GM21723 (cell line): ENCODE measurements at regions not wholly inside any gene's neighbourhood (a gene's known extent, or its start where the extent isn't known, plus 50 kb on each side); places are given as distances from the start of the nearest gene placed in this dataset.
"Not testable (repeated sequence)": the region's sequence is repeated elsewhere in the genome, so short reads cannot be mapped to it uniquely, and the experiment has no call there.

Experiments used
- ATAC-seq: cut with Tn5 transposase; IDR thresholded peaks from one replicate; pipeline ENCODE4 v1.9.1; 2021; ENCODE audit warnings: mild to moderate bottlenecking, moderate library complexity; ENCODE audit not compliant: unreplicated experiment

DNA sequence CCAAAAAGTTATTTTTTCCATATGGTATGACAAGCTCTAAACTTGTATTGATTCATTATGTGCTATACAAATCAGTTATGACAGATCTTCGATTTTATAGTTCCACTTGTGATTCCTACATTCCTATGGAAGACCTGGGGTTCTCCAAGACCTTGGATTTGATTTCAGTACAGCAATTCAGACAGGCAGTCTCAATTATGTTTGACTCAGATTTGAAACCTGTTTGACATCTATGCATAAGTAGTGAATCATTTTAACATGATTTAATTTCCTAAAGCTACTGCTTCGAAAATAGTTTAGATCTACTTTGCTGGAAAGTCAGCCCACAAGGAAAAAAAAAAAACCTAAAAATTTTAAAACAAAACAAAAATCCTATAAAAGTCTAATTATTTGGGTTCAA lies 820.4 kb downstream of the LUZP2 start:
- ATAC-seq: no peak

DNA sequence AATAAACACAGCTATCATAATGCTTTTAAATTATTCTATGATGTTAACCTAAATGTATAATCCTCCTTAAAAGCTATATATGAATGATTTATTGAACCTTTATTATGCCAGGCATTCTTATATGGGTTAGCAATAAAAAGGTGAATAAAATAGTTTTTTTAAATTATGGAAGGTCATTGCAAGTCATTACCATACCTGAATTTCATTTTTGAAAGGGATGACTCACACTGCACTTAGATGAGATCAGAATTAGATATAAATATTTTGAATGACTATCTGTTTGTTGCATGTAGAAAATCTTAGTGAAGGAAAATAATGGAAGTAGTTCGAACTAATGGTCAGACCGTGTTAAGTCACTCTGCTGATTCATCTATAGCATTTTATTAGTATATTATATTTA lies 822.3 kb downstream of the LUZP2 start:
- ATAC-seq: no peak

DNA sequence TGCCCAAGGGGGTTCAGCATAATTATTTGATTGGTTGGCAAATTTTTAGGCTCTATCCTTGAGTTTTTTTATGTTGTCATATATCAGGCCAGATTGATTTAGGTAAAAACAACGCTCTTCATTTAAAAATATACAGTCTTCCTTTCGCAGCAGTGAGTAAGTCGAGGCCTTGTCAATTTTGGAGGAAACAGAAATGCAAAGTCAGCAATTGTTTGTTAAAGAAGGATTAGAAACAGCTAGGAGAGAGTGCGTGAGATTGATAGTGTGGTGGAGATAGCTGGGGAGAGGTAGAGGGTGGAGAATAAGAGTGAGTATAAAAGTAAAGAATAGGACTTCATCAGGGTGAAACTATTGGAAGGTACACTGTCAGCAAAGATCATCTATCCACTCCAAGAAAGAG lies 830.8 kb downstream of the LUZP2 start:
- no peak for ATAC-seq

DNA sequence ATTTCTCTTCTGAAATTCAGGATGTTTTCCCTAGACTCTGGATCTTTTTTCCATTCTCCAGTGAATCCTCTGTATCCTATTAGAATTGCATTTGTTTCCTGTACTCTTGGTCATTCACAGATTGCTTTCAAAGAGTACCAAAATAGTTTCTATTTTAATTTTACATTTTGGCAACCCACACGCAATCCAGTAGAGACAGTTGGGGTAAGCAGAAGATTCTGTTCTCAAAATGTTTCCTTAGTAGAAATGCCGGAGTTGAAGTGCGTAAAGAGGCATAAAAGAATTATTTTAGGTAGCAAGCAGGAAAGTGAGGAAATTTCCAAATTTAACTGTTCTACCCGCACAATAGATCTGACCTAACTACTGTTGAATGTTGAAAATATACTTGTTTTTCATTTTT lies 842.4 kb downstream of the LUZP2 start:
- no peak for ATAC-seq

DNA sequence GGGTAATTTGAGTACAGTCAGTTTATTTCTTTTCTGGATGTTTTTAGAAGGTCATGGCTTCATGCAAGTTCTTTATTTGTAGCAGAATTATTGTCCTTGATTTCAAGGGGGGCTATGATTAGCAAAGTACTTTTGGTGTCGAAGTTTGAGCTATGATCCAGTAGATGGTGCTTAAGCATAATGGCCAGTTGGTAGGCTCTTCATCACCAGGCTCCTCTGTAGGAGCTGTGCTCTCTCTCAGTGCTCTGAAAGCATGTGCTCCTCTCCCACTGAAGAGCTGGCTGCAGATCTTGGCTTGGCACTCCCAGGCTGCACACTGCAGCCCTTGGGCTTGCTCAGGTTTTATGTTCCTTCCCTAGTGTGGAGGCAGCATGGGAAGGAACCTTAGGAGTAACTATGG lies 852.7 kb downstream of the LUZP2 start:
- no peak for ATAC-seq

DNA sequence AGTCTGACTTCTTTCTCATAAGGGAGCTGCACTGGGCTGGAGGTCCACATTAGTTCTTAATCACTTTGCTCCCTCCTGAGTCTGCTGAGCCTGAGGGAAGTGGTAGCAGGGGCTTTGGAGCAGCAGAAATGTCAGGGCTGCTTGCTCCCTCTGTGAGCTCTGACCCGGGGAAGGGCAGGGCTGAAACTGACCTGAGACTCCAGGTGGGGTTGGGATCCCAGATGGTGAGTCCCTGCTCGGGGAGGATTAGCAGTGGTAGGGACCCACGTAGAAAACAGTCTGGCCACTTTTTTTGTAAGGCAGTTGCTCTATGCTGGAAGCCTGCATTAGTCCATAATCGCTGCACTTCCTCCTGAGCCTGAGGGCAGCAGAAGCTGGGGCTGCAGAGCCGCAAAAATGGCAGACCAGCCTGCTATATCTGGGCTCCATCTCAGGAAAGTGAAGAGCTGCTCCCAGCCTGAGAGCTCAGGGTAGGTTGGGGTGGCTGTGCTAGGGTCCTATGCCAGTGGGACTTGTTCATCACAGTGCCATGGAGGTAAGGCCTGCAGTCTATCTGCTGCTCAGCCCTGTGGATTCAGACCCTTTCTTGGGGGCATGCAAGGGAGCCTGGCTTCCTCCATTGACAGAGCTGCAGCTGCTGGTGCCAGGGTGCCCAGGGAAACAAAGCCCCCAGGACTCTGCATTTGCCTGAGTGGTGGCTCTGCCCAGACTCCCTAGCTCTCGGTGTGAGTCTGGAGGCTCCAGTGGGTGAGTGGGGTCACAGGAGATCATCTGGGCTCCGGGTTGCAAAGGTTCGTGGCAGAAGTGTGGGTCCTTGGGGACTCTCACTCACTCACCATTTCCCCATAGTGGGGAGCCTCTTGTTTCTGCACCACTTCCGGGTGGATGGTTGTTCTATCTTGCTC lies 854.3 kb downstream of the LUZP2 start:
- no peak for ATAC-seq

DNA sequence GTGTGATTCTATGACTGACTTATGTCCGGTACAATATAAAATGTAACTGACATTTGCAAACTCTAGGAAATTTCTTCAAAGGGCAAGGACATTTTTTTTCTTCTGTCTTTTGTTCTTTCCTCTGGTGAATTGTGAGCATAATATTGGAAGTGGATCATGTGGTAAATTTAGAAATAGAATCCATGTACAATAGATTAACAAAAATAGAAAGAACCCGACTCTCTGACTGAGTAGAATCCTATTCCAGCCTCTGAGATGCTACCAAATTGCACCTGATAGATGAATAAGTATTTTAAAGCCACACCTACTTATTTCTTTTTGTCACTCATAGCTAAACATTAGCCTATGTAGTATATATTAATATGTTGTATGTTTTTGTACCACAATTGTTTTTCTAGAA lies 860.3 kb downstream of the LUZP2 start:
- no peak for ATAC-seq

DNA sequence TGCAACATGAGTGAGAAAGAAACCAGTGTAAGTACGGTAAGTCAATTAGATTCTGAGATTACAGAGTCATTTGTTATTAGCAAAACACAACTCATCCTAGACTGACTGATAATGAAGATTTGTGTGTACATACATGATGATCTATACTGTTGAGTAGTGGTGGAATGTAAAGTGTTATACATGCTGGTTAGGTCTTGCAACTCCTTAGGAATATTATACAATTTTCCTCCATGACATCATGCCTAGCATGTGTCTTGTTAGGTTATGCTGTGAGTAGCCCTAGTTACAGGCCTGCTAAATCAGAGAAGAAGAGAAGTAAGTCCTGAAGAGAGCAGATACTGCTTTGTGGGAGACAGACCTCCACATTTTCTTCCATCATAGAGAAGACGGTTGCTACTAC lies 880.6 kb downstream of the LUZP2 start:
- ATAC-seq: no peak

DNA sequence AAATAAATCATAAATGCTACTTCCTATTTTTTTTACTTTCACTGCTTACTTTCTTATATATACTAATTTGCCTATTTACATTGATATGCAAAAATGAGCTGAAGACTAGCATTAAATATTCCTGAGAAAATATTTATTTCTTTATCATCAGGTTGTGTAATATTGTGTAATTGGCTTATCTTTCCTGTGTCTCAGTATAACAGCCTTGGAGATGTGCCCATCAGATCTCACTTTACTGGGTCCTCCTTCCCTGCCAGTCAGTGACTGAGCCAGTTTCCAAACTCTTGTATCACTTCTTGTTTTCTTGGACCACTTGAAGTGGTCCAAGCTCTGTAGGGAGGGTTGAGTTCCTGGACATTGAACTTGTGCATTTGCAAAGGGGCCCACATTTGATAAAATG lies 900.0 kb downstream of the LUZP2 start:
- no peak for ATAC-seq

DNA sequence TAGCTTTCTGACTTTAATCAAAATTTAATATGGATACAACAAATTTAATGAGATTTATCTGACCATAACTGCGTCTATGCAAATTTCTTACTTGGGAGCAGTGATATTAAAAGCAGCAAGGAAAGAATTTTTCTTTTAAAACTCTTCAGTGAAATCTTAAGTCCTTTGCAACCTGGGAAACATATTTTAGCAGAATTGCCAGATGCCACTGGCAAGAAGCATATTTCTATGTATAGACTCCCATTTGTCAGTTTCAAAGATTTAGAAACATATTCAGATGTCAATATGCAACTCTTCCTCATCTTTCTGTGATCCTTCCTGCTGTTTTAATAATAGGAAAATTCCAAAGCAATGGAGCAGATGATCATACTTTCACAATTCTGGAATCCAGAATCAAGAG lies 911.3 kb downstream of the LUZP2 start:
- no peak for ATAC-seq

DNA sequence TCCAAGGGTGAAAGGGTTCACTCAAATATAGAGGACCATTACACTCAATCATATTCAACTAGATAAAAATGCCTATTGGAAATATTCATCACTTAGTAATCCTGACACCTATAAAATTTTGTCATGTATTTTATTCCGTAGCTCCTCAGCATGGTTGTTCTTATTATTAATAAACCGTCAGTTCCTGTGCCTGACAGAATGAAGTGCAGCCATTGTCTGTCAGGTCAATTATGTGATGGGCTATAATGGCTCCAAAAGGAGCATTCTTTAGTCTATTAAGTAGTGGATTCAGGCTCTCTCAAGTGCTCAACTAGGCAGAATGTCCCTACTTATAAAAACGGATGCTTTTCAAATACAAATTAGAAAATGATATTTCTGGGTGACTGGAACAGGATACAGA lies 916.1 kb upstream of the ANO3 start:
- ATAC-seq: no peak

DNA sequence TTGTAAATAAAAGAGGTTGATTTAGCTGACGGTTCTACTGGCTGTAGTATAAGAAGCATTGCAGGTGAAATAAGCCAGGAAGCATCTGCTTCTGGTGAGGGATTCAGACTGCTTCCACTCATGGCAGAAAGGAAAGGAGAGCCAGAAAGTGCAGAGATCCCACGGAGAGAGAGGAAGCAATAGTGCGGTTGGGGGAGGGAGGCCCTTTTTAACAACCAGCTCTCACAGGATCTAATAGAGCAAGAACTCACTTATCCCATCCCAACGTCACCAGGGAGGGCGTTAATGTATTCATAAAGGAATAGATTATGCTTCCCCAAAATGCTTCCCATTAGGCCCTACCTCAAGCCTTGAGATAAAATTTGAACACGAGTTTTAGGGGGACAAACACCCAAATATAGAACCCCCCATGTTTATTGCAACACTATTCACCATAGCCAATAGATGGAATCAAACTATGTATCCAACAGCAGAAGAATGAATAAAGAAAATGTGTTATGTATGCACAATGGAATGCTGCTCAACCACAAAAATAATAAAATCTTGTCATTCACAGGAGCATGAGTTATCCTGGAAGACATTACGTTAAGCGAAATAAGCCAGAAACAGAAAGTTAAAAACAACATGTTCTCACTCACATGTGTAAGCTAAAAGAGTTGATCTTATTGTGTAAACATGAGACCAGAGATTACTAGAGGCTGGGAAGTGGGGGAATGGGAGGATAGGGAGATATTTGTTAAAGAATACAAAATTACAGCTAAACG lies 908.3 kb upstream of the ANO3 start:
- ATAC-seq: no peak

DNA sequence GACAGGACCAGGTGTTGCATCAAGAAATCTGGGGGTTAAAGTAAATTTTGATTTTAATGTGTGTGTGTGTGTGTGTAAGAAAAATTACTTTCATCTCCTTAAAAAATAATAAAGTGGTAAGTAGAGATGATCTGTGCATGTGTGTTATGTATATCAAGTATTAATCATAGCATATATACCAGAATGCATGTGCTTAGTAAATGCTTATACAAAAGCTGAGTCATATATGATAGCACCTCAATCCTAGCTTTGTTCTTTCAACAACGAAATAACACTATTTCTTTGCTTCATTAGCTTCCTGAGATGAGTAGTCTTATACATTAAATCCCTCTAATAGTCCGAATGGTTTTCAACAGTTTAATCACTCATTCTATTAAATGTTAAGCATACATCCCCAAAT lies 899.6 kb upstream of the ANO3 start:
- no peak for ATAC-seq

DNA sequence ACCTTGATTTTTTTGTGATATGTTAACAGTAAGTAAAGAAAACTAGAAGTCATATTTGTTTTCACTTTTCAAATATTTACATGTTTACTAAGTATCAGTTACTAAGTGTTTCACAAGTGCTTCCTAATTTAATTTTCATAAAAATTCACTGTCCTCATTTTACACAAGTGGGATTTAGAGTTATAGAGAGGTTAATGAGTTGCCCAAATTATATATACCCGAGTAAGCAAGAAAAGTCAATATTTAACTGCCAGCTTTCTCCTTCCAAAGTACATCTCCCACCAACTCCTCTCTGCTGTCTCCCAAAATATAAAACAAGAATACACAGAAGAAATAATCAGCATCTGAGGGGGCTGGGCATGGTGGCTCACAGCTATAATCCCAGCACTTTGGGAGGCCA lies 896.7 kb upstream of the ANO3 start:
- no peak for ATAC-seq

DNA sequence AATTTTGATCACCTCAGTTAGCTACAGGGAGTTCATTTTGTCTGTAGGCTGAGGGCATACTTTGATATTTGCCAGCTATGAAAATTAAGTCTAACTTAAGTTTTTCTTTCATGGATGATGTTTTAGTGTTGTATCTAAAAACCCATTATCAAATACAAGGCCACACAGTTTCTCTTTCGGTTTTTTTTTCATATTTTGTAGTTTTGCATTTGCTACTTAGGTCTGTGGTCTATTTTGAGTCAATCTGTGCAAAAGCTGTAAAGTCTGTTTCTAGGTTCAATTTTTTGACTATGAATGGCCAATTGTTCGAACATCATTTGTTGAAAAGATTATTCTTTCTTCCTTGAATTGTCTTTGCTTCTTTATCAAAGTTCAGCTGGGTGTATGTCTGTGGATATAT lies 895.6 kb upstream of the ANO3 start:
- no peak for ATAC-seq

DNA sequence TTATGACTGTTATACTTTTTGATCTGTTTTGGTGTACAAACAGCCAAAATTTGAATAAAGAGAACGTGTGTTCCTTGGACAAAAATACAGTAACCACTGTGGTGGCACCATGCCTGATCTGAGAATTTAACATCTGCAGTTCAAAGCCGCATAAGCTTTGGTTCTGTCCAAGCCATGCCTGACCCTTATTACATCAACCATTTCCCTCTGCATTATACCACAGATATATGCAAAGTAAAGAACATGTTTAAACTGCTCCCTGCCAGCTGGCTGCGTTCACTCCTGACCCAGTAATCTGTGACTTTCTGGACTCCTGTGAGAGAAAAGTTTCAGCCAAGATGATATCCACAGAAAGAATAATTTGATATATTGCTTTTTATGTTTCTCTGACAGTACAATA lies 890.5 kb upstream of the ANO3 start:
- ATAC-seq: no peak

DNA sequence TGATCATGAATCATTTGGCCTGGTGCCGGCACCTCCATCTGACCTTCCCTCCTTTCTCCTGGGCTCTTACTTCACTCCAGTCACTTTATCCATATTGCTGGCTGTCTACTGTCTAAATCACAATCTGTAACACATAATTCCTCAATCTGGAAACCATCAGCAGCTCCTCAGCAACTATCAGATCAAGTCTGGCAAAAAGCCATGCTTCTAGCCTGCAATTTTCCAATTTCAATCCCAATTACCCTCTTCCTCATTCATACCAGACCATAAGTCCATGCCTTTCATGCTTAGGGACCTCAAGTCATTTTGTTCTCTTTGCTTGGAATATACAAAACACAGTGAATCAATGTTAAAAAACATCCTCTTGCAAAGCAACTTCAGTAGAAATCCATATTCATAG lies 882.8 kb upstream of the ANO3 start:
- no peak for ATAC-seq

DNA sequence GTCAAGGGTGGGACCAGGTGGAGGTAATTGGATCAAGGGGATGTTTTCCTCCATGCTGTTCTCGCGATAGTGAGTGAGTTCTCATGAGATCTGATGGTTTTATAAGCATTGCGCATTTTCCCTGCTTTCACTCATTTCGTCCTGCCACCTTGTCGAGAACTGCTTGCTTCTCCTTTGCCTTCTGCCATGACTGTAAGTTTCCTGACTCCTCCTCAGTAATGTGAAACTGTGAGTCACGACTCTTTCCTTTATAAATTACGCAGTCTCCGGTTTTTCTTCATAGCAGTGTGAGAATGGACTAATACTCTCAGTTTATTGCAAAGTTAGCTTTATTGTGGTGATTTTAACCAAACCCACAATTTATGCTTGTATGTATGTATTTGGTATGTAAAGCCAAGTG lies 878.5 kb upstream of the ANO3 start:
- no peak for ATAC-seq

DNA sequence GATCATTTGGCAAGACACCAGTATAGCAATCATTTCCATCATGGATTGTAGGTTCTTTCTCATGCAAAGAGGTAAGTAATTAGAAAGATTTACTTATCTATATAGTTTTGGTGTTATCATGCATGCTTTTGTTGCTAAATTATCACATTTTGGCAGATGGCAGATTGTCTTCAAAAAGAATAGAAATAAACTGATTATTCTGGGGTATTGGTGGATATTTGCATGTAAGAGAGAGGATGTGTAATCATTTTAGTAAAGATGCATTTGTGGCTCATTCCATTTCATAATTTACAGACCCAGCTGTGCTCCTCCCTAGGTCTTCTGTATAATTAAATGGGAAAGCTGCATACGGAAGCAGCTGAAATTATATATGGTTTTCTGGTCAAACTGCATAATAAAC lies 875.7 kb upstream of the ANO3 start:
- ATAC-seq: no peak

DNA sequence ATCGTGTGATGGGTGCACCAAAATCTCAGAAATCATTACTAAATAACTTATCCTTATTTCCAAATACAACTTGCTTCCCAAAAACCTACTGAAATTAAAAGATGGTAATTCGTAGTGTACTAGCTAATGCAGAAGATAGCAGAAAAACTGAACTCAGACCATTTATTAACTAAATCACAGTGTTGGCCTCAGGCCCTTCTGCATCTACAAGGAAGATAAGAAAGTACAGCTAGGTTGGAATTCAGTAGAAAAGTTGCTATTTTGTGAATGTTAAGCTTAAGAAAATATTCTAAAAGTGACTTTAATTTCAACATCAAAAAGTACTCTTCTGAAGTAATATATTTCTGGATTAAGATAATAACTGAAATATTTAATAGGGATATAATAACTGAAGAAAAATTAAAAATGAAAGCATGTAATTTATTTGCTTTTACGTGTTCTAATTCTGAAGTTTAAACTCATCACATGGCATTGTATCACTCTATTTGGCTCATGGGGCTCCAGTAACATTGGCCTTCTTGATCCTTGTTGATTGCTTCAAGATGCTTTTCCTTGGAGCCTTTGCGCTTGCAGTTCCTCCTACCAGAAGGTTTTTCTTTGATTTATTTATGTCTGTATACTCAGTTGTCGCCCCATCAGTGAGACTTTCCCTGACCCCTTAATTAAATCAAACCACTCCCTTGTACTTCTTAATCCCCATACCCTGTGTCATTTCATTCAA lies 847.9 kb upstream of the ANO3 start:
- ATAC-seq: no peak

DNA sequence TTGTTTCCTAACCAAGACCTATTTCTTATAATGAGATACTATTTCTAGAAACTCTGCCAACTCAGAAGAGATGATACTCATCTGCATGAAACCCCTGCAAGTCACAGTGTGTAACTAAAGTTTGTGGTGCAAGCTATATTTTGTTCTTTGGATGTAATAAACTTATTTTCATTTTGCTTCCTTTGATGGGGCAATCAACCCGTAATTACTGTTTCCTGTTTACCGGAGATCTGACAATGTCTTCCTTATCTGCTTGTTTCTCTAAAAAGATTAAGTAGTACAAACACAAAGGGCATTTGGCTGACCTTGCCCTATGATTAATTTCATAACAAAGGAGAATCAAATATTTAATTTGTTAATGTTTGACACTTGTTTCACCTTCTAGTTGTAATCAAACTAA lies 846.6 kb upstream of the ANO3 start:
- ATAC-seq: no peak

DNA sequence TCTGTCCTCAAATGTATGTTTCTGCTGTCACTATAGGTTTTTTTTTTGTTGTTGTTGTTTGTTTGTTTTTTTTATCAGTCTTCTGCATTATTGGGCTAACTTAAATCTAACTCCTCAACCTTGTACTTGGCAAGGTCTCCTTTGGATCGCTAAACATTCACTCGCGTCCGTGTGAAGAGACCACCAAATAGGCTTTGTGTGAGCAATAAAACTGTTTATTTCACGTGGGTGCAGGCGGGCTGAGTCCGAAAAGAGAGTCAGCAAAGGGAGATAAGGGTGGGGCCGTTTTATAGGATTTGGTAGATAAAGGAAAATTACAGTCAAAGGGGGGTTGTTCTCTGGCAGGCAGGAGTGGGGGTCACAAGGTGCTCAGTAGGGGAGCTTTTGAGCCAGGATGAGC lies 845.6 kb upstream of the ANO3 start:
- ATAC-seq: not testable (repeated sequence)
